Stimulated activated naive CD8-positive, alpha-beta T cell treated with anti-CD3 and anti-CD28 coated beads, Interleukin-15, amount 100 ng/mL, for 72 hours (primary cell): ENCODE measurements at regions not wholly inside any gene's neighbourhood (a gene's known extent, or its start where the extent isn't known, plus 50 kb on each side); places are given as distances from the start of the nearest gene placed in this dataset.
"Not testable (repeated sequence)": the region's sequence is repeated elsewhere in the genome, so short reads cannot be mapped to it uniquely, and the experiment has no call there.

ENCODE experiments used
- ATAC-seq: fragments of 150-1000 bp; cut with Tn5 transposase; 2 replicates; pipeline ENCODE4 v1.10.0; 2021; ENCODE audit warnings: mild to moderate bottlenecking, moderate library complexity
- DNase-seq, 2 donors: peaks; one replicate each; pipeline ENCODE4 v3.0.0; 2021 to 2022
- H3K27ac Mint-ChIP-seq, 2 donors: one replicate each; pipeline ENCODE4 v1.8.0; 2022; ENCODE audit warnings: mild to moderate bottlenecking in 2 of 2, mixed read lengths in 2 of 2, moderate library complexity in 2 of 2
- H3K27me3 Mint-ChIP-seq: one replicate; pipeline ENCODE4 v1.8.0; 2022; ENCODE audit warnings: mixed read lengths
- H3K4me1 Mint-ChIP-seq: one replicate; pipeline ENCODE4 v1.8.0; 2022; ENCODE audit warnings: mild to moderate bottlenecking, mixed read lengths
- H3K4me3 Mint-ChIP-seq, 2 donors: one replicate each; pipeline ENCODE4 v1.8.0; 2022; ENCODE audit warnings: mild to moderate bottlenecking in 2 of 2, mixed read lengths in 2 of 2, moderate library complexity in 1 of 2
- H3K9me3 Mint-ChIP-seq, 2 donors: one replicate each; pipeline ENCODE4 v1.8.0; 2022; ENCODE audit warnings: mixed read lengths in 2 of 2

DNA sequence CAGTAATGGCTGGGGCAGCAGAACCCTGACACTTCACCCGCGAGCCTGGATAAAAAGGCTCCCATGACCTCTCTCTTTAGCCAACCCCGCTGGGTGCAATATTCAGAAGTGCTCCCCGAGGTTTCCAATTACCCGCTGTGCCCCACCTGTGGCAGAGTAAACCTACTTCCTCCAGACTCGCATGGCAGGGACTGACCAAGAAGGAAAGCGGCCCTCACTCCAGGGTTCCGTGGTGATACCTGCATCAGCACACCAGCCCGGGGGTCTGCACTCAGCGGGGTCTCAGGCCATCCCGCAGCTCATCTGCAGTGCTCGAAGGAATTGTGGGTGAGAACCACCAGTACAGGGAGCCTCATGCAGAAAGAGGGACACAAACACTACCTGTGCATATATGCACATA, 136.3 kb upstream of the FMN2 start:
- Mint-ChIP-seq H3K4me1 (no peaks in the 10 kb centered on the region), H3K4me3 (no peak overlapping the region), H3K27ac (no peak overlapping the region), H3K9me3 (no peaks in the 10 kb centered on the region), H3K27me3 (peaks cover 32% of the 10 kb centered on the region)
- ATAC-seq: no peak
- no peak for DNase-seq

DNA sequence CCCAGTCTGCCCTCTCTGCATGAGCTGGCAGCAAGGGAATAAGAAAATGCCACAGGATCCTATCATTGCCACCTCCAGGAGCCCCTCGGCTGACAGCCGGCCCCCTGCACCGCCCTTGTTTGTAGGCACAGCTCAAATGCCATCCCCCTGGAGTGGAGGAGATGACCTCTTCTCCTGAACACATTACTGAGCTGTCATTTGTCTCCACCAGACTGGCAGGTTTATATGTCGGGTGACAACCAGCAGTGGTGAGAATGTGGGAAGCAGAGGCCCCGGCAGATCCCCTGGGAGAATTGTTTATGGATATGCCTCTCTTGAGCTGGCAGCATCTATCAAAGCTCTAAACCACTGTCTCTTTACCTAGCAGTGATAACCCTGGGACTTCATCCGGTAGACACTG, 135.4 kb upstream of the FMN2 start:
- Mint-ChIP-seq H3K4me1 (no peaks in the 10 kb centered on the region), H3K27ac (no peak overlapping the region), H3K27me3 (peaks cover 37% of the 10 kb centered on the region), H3K9me3 (no peaks in the 10 kb centered on the region), H3K4me3 (no peak overlapping the region)
- DNase-seq (no peak), ATAC-seq (no peak)

DNA sequence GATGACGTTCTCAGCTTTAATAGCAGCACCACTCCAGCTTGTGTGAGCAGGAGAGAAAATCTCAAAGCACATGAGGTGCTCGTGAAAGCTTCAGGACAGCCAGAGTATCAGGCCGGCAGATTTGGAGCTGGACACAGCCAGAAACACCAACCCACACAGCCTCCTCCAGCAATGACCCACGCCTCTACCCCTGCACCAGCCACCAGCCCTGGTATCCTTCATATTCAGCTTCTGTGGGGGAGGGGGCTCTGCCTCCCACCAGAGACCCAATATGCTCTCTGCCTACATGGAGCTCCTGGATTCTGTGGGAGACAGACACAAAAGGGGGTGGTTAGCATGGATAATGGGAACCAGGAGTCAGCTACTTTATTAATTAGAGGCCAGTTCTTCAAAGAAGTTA, 133.6 kb upstream of the FMN2 start:
- H3K4me1 Mint-ChIP-seq: no peaks in the 10 kb centered on the region
- H3K9me3 Mint-ChIP-seq: no peaks in the 10 kb centered on the region
- H3K27ac Mint-ChIP-seq: no peak overlapping the region
- peaks cover 37% of the 10 kb centered on the region for H3K27me3 Mint-ChIP-seq
- no peak for ATAC-seq
- no peak overlapping the region for H3K4me3 Mint-ChIP-seq
- DNase-seq: no peak

DNA sequence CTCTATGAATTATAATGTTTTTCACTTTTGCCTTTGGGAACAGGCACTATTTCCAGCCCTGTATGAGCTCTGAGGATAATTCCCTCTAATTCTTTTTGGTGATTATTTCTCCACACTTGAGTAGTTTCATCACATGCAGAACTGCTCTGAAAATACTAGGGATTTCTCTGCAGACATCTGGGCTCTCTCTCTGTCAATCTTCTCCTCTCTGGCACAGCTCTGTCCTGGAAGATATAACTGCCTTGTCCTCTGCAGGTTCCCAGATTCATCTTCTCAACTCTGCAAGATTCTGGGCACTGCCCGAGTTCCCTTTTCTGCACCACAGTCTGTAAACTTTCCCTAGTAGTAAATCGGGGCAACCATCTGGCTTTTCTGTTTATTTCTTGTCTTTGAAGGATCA, 131.3 kb upstream of the FMN2 start:
- Mint-ChIP-seq H3K9me3 (no peaks in the 10 kb centered on the region), H3K4me1 (no peaks in the 10 kb centered on the region), H3K4me3 (no peak overlapping the region), H3K27ac (no peak overlapping the region), H3K27me3 (peaks cover 31% of the 10 kb centered on the region)
- DNase-seq: no peak
- ATAC-seq: no peak

DNA sequence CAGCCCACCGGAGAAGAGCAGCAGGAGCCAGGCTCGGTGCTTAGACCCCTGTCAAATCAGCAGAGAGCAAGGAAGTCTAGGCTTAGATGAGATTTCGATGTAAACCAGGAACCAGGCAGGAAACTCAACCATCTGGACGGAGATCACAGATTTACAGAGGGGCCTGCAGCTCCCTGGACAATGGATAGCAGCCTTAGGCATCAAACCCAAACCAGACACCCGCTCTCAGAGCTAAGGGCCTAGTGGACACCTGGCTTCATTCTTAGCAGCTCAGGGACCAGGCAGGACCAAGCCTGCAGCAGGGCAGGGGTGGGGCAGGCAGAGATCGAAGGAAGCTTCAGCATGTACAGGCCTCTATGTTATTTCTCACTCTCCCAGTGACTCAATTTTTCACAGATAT, 127.8 kb upstream of the FMN2 start:
- Mint-ChIP-seq H3K27ac (no peak overlapping the region), H3K4me1 (no peaks in the 10 kb centered on the region), H3K27me3 (peaks cover 21% of the 10 kb centered on the region), H3K4me3 (no peak overlapping the region), H3K9me3 (no peaks in the 10 kb centered on the region)
- DNase-seq (no peak), ATAC-seq (no peak)

DNA sequence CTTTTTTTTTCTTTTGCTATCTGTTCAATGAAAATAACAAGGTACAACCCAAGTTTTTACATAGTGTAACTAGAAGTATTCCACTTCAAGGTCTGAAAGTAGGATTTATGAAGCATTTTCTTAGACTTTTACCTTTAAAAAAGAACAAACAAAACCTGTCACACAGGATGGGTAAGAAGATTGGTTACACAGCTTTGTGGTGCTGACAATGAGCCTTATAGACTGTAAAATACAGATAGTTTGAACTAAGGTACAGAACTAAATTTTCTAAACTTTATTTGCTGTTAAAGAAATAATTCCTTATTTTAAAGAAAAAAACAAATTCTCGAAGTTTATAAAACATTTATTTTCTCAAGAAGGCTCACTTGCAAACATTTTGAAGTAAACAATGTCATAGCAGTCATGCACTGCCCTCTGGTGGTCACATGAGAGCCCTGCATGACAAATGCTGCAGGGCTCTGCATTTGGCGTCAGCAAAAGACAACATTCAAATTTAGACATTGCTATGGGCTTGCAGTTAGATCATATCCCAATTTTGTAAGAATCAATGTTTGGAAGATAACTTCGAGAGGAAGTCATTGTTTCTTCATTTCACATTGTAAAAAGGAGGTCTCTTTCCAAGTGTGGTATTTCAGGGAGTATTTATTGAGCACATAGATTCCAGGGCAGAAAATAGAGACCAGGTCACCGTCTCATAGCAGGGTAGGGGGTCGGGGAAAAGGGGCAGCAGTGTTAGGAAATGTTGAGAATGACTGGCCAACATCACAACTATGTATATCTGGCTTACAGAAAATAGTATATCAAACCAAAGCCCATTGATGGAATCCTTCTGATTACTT, 115.3 kb upstream of the FMN2 start:
- ATAC-seq: no peak
- H3K9me3 Mint-ChIP-seq: peaks cover 17 to 30% of the 10 kb centered on the region in 2 donors
- H3K27me3 Mint-ChIP-seq: peaks cover 10% of the 10 kb centered on the region
- peak; percentile 21 to 30 for DNase-seq
- H3K4me3 Mint-ChIP-seq: no peak overlapping the region
- H3K4me1 Mint-ChIP-seq: no peaks in the 10 kb centered on the region
- no peak overlapping the region for H3K27ac Mint-ChIP-seq

DNA sequence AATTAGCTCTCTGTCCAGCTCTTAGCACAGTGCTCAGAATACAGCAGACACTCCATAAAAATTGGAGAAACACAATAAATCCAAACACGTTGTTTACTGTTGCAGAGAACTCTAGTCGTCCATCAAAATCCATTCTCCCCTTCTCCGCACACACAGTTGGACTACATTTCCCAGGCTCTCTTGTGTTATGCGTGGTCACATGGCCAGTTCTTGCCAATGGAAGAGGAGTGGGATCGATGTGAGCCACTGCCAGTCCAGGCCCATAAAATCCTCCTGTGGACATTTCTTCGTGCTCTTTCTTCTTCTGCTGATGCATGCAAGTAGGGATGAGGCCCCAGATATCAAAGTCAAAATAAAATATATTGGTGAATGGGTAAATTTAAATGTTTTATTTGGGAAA, 114.3 kb upstream of the FMN2 start:
- Mint-ChIP-seq H3K4me1 (no peaks in the 10 kb centered on the region), H3K27ac (no peak overlapping the region)
- no peak for ATAC-seq

DNA sequence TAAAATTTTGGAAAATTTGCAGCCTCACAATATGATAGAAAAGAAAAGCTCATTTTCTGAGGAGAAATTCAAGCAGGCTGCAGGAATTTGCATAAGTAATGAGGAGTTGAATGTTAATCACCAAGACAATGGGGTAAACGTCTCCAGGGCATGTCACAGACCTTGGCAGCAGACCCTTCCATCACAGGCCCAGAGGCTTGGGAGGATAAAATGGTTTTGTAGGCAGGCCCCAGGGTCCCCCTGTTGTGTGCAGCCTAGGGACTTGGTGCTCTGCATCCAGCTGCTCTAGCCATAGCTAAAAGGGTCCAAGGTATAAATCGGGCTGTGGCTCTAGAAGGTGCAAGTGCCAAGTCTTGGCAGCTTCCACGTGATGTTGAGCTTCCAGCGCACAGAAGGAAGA, 112.2 kb upstream of the FMN2 start:
- H3K27ac Mint-ChIP-seq: no peak overlapping the region
- peaks cover 20 to 59% of the 10 kb centered on the region in 2 donors for H3K9me3 Mint-ChIP-seq
- DNase-seq: no peak
- H3K4me3 Mint-ChIP-seq: no peak overlapping the region
- ATAC-seq: no peak
- H3K27me3 Mint-ChIP-seq: peaks cover 7% of the 10 kb centered on the region
- H3K4me1 Mint-ChIP-seq: no peaks in the 10 kb centered on the region

More for the DNA sequence above, 114.3 kb upstream of the FMN2 start:
- no peak for DNase-seq
- peaks cover 17 to 41% of the 10 kb centered on the region in 2 donors for H3K9me3 Mint-ChIP-seq
- H3K27me3 Mint-ChIP-seq: peaks cover 7% of the 10 kb centered on the region
- no peak overlapping the region for H3K4me3 Mint-ChIP-seq

DNA sequence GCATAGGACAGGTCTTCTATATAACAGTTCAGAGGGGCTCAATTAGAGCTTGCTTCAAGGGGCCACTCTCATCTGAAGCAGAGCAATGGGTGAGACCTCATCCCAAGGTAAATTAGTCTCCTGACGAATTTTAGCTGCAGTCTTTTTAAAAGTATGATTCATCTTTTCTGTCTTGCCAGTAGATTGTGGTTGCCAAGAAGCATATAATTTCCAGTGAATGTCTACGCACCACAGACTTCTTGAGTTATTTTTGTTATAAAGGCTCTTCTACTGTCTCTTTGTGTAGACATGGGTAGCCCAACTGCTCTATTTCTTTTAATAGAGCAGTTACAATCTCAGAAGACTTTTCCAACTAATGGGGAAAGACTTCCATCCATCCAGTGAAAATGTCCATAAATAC, 108.9 kb upstream of the FMN2 start:
- H3K4me3 Mint-ChIP-seq: no peak overlapping the region
- no peak overlapping the region for H3K27ac Mint-ChIP-seq
- DNase-seq: no peak
- H3K9me3 Mint-ChIP-seq: peaks cover 27 to 77% of the 10 kb centered on the region in 2 donors
- H3K27me3 Mint-ChIP-seq: no peaks in the 10 kb centered on the region
- no peaks in the 10 kb centered on the region for H3K4me1 Mint-ChIP-seq
- ATAC-seq: no peak

DNA sequence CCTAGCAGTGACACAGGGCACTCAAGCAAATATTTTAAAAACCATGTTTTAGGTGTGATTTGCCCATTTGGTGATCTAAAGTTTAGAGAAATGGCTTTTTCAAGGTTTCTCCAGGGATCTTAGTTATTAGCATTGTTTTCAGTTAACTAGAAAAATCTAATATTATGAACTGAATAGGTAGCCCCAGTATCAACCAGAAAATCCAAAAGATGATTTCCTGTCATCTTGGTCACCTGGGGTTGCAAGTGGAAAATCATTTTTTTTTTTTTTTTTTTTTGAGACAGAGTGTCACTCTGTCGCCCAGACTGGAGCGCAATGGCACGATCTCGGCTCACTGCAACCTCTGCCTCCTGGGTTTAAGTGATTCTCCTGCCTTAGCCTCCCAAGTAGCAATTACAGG, 106.6 kb upstream of the FMN2 start:
- H3K4me3 Mint-ChIP-seq: no peak overlapping the region
- no peaks in the 10 kb centered on the region for H3K4me1 Mint-ChIP-seq
- ATAC-seq (no peak), DNase-seq (no peak)
- no peak overlapping the region for H3K27ac Mint-ChIP-seq
- no peaks in the 10 kb centered on the region for H3K27me3 Mint-ChIP-seq
- H3K9me3 Mint-ChIP-seq: peaks cover 16 to 64% of the 10 kb centered on the region in 2 donors

DNA sequence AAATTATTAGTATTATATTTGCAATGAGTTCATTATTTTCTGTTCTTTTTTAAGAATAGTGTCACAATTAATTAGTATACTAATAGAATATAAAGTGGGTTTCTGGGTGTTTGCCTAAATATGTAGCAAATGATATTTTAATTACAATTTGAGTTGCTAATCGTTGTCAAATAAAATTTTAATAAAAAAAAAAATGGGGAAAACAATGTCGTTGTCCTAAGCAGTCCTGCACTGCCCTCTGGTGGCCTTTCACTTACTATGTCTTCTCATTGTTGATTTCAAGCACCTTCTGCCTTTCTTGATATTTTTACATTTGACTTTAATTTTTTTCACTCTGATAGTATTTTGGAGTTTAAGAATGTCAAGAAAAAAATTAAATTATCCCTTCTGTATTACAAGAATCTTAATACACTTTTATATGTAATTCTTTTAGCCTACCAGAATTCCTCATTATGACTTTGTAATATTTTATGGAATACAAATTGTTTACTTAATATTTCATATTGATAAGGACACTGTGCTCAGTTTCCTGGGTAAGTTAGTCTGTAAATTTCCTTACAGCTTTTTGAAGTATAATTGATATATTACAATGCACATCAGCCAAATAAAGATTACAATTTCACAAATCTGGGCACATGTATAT, 104.5 kb upstream of the FMN2 start:
- ATAC-seq (no peak), DNase-seq (no peak)
- no peaks in the 10 kb centered on the region for H3K4me1 Mint-ChIP-seq
- H3K4me3 Mint-ChIP-seq: no peak overlapping the region
- no peak overlapping the region for H3K27ac Mint-ChIP-seq
- peaks cover 10 to 42% of the 10 kb centered on the region in 2 donors for H3K9me3 Mint-ChIP-seq
- peaks cover 11% of the 10 kb centered on the region for H3K27me3 Mint-ChIP-seq

DNA sequence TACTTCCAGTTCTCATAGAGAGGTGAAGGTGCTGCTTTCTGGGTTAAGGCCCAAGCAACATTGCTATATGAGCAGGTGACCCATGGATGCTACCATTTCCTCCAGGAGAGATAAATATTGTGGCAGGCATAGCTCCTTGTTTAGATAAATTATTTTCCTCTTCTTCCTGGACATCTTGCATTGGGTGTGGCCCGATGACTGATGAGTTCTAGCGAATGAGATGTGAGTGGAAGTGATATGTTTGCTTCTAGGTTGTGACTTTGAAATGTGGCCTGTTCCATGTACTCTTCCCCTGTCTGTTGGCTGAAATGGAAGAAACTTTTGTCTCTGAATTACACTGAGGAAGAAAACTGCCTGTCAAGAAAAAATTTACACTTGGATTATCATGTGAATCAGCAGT, 101.7 kb upstream of the FMN2 start:
- ATAC-seq (no peak), DNase-seq (no peak)
- Mint-ChIP-seq H3K4me1 (no peaks in the 10 kb centered on the region), H3K4me3 (no peak overlapping the region), H3K27ac (no peak overlapping the region), H3K9me3 (peaks cover 4 to 18% of the 10 kb centered on the region in 2 donors), H3K27me3 (peaks cover 29% of the 10 kb centered on the region)

DNA sequence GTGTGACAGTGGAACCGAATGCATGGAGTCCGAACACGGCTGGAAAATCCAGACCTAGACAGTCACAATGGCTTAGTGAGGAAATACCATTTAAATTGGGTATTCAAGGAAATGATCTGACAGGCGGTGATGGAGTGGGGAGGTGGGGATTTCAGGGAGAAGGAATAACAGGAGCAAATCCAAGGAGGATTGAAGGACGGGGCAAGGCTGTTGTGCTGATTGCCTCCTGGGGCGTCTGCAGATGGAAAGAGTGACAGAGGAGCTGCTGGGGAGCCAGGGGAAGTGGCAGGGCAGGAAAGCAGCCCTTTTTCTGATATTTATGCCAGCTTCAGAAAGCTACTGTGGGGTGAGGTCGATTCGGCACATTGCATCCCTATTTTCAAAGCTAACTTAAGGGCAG, 99.1 kb upstream of the FMN2 start:
- DNase-seq, H3K9me3 Mint-ChIP-seq, ATAC-seq, H3K4me3 Mint-ChIP-seq, H3K27ac Mint-ChIP-seq, H3K4me1 Mint-ChIP-seq: not testable (repeated sequence)
- peaks cover 55% of the 10 kb centered on the region for H3K27me3 Mint-ChIP-seq

DNA sequence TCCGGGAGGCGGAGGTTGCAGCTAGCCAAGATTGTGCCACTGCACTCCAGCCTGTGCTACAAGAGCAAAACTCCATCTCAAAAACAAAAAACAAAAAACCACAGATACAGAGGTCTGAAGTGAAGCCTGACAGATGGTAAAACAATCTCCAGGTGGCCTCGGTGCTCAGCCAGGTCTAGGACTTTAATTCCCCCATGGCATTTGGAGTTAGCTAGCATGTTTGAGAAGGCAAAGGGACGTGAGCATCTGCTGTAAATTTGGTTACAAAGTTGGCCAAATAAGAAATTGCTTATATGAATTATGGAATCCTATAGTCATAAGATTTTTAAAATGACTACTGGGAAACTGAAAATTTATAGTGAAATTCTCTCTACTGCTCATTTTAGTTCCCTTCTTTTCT, 98.3 kb upstream of the FMN2 start:
- H3K4me3 Mint-ChIP-seq: no peak overlapping the region
- H3K27me3 Mint-ChIP-seq: peaks cover 61% of the 10 kb centered on the region
- no peaks in the 10 kb centered on the region for H3K9me3 Mint-ChIP-seq
- ATAC-seq: no peak
- no peak overlapping the region for H3K27ac Mint-ChIP-seq
- no peaks in the 10 kb centered on the region for H3K4me1 Mint-ChIP-seq
- DNase-seq: no peak

DNA sequence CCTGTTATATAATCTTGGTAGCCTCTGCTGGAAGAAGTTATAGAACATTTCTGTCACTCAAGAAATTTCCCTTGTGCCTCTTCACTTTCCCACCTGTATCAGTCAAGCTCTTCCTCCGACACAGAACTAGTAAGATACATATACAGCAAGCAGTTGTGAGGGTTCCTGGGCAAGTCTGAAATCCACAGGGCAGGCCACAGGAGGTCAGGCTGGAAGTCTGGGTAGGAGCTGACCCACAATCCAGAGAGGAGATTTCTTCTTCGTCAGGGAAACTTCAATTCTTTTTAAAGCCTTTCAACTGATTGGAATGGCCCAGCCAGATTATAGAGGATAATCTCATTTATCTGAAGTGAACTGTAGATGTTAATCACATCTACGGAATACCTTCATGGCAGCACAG, 96.4 kb upstream of the FMN2 start:
- Mint-ChIP-seq H3K27ac (no peak overlapping the region), H3K27me3 (peaks cover 78% of the 10 kb centered on the region), H3K4me3 (no peak overlapping the region), H3K9me3 (no peaks in the 10 kb centered on the region), H3K4me1 (no peaks in the 10 kb centered on the region)
- DNase-seq (no peak), ATAC-seq (no peak)

DNA sequence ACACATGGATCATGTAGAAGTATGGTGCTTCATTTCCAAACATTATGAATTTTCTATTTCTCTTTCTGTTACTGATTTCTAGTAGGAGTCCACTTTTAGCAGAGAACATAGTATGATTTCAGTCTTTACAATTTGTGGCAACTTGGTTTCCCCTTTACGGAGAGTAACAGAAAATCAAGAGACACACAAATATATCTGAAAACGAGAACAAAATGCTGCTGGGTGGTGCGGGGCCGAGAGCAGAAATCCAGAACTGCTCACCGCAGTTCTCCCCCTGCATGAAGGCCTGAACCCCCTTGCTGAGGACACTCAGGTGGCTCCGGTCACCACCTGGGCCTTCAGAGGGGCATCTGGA, 94.5 kb upstream of the FMN2 start:
- peak; percentile 15 for ATAC-seq
- no peak for DNase-seq
- Mint-ChIP-seq H3K27ac (no peak overlapping the region), H3K9me3 (no peaks in the 10 kb centered on the region), H3K4me1 (no peaks in the 10 kb centered on the region), H3K4me3 (peak overlapping the region; percentile 24 to 61), H3K27me3 (peaks cover 75% of the 10 kb centered on the region)
